ENCODE measurements at regions not wholly inside any gene's neighbourhood (a gene's known extent, or its start where the extent isn't known, plus 50 kb on each side); places are given as distances from the start of the nearest gene placed in this dataset.

DNA sequence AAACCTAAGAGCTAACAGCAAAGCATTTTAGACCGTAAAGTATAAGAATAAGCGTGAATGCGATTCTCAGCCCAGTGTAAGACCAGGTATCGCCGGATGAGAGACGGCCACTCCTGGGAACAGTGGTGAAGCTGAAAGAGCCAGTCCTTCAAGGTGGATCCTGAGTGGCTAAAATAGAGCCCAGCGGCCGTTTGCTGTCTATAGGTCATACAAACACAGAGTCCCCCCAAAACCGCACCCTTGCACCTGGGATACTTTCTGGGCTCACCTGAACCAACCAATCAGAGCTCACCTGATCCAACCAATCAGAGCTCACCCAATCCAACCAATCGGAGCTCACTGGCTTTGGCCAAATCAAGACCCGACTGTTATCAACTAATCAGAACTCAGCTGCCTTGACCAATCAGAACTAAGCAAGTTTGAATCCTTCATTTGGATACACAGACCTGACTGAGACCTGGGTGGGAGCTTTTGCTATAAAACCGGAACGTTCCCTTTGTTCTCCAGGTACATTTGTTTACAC, 248.2 kb downstream of the DLL1 start:
- H3K9me3 ChIP-seq (ENCODE audit: low read depth) = no peaks in the 10 kb centered on the region
- no peak for DNase-seq (ENCODE audit: low read depth in 1 of 2, low spot score in 1 of 2)
- TF ChIP-seq, protein P1, sequence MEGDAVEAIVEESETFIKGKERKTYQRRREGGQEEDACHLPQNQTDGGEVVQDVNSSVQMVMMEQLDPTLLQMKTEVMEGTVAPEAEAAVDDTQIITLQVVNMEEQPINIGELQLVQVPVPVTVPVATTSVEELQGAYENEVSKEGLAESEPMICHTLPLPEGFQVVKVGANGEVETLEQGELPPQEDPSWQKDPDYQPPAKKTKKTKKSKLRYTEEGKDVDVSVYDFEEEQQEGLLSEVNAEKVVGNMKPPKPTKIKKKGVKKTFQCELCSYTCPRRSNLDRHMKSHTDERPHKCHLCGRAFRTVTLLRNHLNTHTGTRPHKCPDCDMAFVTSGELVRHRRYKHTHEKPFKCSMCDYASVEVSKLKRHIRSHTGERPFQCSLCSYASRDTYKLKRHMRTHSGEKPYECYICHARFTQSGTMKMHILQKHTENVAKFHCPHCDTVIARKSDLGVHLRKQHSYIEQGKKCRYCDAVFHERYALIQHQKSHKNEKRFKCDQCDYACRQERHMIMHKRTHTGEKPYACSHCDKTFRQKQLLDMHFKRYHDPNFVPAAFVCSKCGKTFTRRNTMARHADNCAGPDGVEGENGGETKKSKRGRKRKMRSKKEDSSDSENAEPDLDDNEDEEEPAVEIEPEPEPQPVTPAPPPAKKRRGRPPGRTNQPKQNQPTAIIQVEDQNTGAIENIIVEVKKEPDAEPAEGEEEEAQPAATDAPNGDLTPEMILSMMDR (IDR thresholded peaks at IDR 0.05; ENCODE audit: low read depth, low read length) = no peak
- peaks cover 5% of the 10 kb centered on the region for H3K4me1 ChIP-seq (ENCODE audit: low read depth)
- no peak overlapping the region for H3K4me3 ChIP-seq
- H3K27ac ChIP-seq = no peak overlapping the region
- no peaks in the 10 kb centered on the region for H3K36me3 ChIP-seq
- no peaks in the 10 kb centered on the region for H3K27me3 ChIP-seq

DNA sequence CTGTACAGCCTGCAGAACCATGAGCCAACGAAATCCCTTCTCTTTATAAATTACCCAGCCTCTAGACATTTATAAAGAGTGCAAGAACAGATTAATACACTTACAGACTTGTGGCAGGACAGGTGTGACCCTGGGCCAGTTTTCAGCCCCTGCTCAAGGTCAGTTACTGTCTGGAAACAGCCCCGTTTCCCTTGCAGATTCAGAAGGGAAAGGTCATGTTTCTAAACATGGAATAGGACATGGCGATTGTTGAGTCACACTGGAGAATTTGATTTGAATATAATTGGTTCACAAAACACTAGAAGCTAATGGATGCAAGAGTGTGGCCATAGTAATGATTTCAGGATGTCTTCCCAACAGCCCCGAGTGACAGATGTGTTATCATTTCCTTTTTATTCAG, 248.8 kb downstream of the DLL1 start:
- H3K36me3 ChIP-seq = no peaks in the 10 kb centered on the region
- TF ChIP-seq, protein P1 (IDR thresholded peaks at IDR 0.05; ENCODE audit: low read depth, low read length) = no peak
- H3K4me3 ChIP-seq = no peak overlapping the region
- peaks cover 5% of the 10 kb centered on the region for H3K4me1 ChIP-seq (ENCODE audit: low read depth)
- no peaks in the 10 kb centered on the region for H3K27me3 ChIP-seq
- no peak for DNase-seq (ENCODE audit: low read depth in 1 of 2, low spot score in 1 of 2)
- H3K27ac ChIP-seq = no peak overlapping the region
- no peaks in the 10 kb centered on the region for H3K9me3 ChIP-seq (ENCODE audit: low read depth)

DNA sequence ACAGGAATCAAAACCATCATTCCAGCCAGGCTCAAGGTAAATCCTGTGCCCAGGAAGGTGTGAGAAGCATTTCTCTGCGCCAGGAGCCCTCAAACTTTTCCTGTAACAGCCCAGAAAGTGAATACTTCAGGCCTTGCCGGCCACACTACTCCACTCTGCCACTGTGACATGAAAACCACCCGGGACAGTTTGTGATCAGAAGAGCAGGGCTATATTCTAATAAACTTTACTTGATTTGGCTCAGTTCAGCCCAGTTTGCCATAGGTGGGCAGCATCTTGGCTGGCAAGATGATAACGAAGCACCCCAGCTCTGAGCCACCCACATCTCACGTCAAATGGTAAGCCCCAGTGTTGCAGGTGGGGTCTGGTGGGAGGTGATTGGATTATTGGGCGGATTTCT, 249.4 kb downstream of the DLL1 start:
- no peak for DNase-seq (ENCODE audit: low read depth in 1 of 2, low spot score in 1 of 2)
- no peak overlapping the region for H3K4me3 ChIP-seq
- no peaks in the 10 kb centered on the region for H3K36me3 ChIP-seq
- no peaks in the 10 kb centered on the region for H3K9me3 ChIP-seq (ENCODE audit: low read depth)
- no peaks in the 10 kb centered on the region for H3K27me3 ChIP-seq
- no peak overlapping the region for H3K27ac ChIP-seq
- TF ChIP-seq, protein P1 (IDR thresholded peaks at IDR 0.05; ENCODE audit: low read depth, low read length) = no peak
- peaks cover 5% of the 10 kb centered on the region for H3K4me1 ChIP-seq (ENCODE audit: low read depth)

GRCh38 chr6:170040906-170041305, 250.0 kb downstream of the DLL1 start:
- Histone ChIP-seq H3K4me3 (no peak overlapping the region), H3K4me1 (ENCODE audit: low read depth) (peaks cover 5% of the 10 kb centered on the region), H3K27ac (no peak overlapping the region), H3K9me3 (ENCODE audit: low read depth) (no peaks in the 10 kb centered on the region), H3K36me3 (no peaks in the 10 kb centered on the region), H3K27me3 (no peaks in the 10 kb centered on the region)
- no peak for DNase-seq (ENCODE audit: low read depth in 1 of 2, low spot score in 1 of 2)
- TF ChIP-seq, protein P1 (IDR thresholded peaks at IDR 0.05; ENCODE audit: low read depth, low read length) = no peak

GRCh38 chr6:170040115-170040500, 250.8 kb downstream of the DLL1 start:
- Histone ChIP-seq H3K4me3 (no peak overlapping the region), H3K27ac (no peak overlapping the region), H3K27me3 (no peaks in the 10 kb centered on the region), H3K4me1 (ENCODE audit: low read depth) (peaks cover 5% of the 10 kb centered on the region), H3K36me3 (no peaks in the 10 kb centered on the region), H3K9me3 (ENCODE audit: low read depth) (no peaks in the 10 kb centered on the region)
- TF ChIP-seq, protein P1 (IDR thresholded peaks at IDR 0.05; ENCODE audit: low read depth, low read length) = no peak
- DNase-seq (ENCODE audit: low read depth in 1 of 2, low spot score in 1 of 2) = no peak
